B cell (primary cell): ENCODE measurements at regions not wholly inside any gene's neighbourhood (a gene's known extent, or its start where the extent isn't known, plus 50 kb on each side); places are given as distances from the start of the nearest gene placed in this dataset.

Experiments used
- ATAC-seq: fragments of 200-7000 bp; cut with Tn5 transposase; one replicate; pipeline ENCODE4 v1.10.0; 2021; ENCODE audit warnings: low read depth, mild to moderate bottlenecking, moderate number of reproducible peaks, moderate library complexity
- CTCF ChIA-PET: fragments of 350-600 bp; sonication (Branson Sonifier 250); formaldehyde crosslinking; loops from one replicate; lab custom pipeline; 2021; ENCODE audit warnings: antibody characterized with exemption, inconsistent platforms; lab: Charles Lee
- POLR2A ChIA-PET: fragments of 350-600 bp; sonication (Branson Sonifier 250); formaldehyde crosslinking; loops from one replicate; lab custom pipeline; 2021; ENCODE audit warnings: antibody characterized with exemption; lab: Charles Lee
- DNase-seq: peaks from one replicate; pipeline ENCODE4 v3.0.0; 2013
- H2AFZ ChIP-seq: 2 replicates; pipeline ENCODE4 v1.6.1; 2012; ENCODE audit warnings: mild to moderate bottlenecking, low read depth, low read length; ENCODE audit not compliant: insufficient read depth, poor library complexity, severe bottlenecking
- H3K27ac ChIP-seq, 2 donors: 1 replicate in 1 of 2; 2 replicates in 1 of 2; pipeline ENCODE4 v1.5.1; 2012 to 2013; ENCODE audit warnings: low read length in 2 of 2, mild to moderate bottlenecking in 2 of 2, moderate library complexity in 1 of 2
- H3K27me3 ChIP-seq, 4 experiments: fragments of 200-600 bp in 1 of 4; sonication (generic) in 1 of 4; replicated peaks in 1 of 4; 1 replicate in 2 of 4; 2 replicates in 2 of 4; pipeline versions ENCODE4 v1.6.1 to v1.7.0; 2013 to 2016; ENCODE audit warnings: low read length in 3 of 4, mild to moderate bottlenecking in 2 of 4, mixed read lengths in 1 of 4, moderate library complexity in 1 of 4; ENCODE audit not compliant: insufficient read depth in 4 of 4, control insufficient read depth in 3 of 4; ENCODE audit errors: control extremely low read depth in 1 of 4
- H3K36me3 ChIP-seq, 2 experiments: replicated peaks in 1 of 2; 1 replicate in 1 of 2; 2 replicates in 1 of 2; pipeline versions ENCODE4 v1.6.1 to v1.7.1; 2013; ENCODE audit warnings: low read length in 1 of 2; ENCODE audit not compliant: insufficient read depth in 2 of 2, control insufficient read depth in 1 of 2; ENCODE audit errors: control extremely low read depth in 1 of 2, extremely low read depth in 1 of 2
- H3K4me1 ChIP-seq, 2 donors: fragments of 200-600 bp in 1 of 2; sonication (generic) in 1 of 2; 1 replicate in 1 of 2; 2 replicates in 1 of 2; pipeline versions ENCODE4 v1.5.1 to v1.6.1; 2013 to 2017; ENCODE audit warnings: low read length in 2 of 2; ENCODE audit not compliant: control insufficient read depth in 2 of 2, insufficient read depth in 2 of 2
- H3K4me2 ChIP-seq: replicated peaks from 2 replicates; pipeline ENCODE3; 2012; ENCODE audit warnings: mild to moderate bottlenecking, low read depth, low read length; ENCODE audit not compliant: poor library complexity, severe bottlenecking
- H3K4me3 ChIP-seq, 5 experiments: fragments of 200-600 bp in 1 of 5; sonication (generic) in 1 of 5; 1 replicate in 3 of 5; 2 replicates in 2 of 5; pipeline versions ENCODE4 v1.5.1 to v1.7.0; 2011 to 2016; ENCODE audit warnings: low read length in 4 of 5, mild to moderate bottlenecking in 4 of 5, low read depth in 2 of 5, control low read depth in 1 of 5, moderate library complexity in 1 of 5; ENCODE audit not compliant: insufficient read depth in 1 of 5; ENCODE audit errors: control extremely low read depth in 1 of 5, extremely low read depth in 1 of 5
- H3K79me2 ChIP-seq: fragments of 200-600 bp; sonication (generic); one replicate; pipeline ENCODE4 v1.6.0; 2016; ENCODE audit warnings: low read length; ENCODE audit not compliant: control insufficient read depth, insufficient read depth
- H3K9ac ChIP-seq: fragments of 200-600 bp; sonication (generic); 2 replicates; pipeline ENCODE4 v1.6.1; 2017; ENCODE audit warnings: mild to moderate bottlenecking, low read length, moderate library complexity
- H3K9me3 ChIP-seq, 3 donors: one replicate each; pipeline versions ENCODE4 v1.6.1 to v1.7.1; 2013; ENCODE audit warnings: low read length in 2 of 3; ENCODE audit not compliant: control insufficient read depth in 2 of 3, insufficient read depth in 1 of 3; ENCODE audit errors: control extremely low read depth in 1 of 3
- H4K20me1 ChIP-seq: 2 replicates; pipeline ENCODE4 v1.6.0; 2012; ENCODE audit warnings: mild to moderate bottlenecking, low read length; ENCODE audit not compliant: insufficient read depth, control insufficient read depth, poor library complexity, severe bottlenecking
- H3K27ac Mint-ChIP-seq: one replicate; pipeline ENCODE4 v1.8.0; 2021; ENCODE audit warnings: mixed read lengths
- H3K27me3 Mint-ChIP-seq: one replicate; pipeline ENCODE4 v1.8.0; 2021; ENCODE audit warnings: mixed read lengths
- H3K4me1 Mint-ChIP-seq: one replicate; pipeline ENCODE4 v1.8.0; 2021; ENCODE audit warnings: mixed read lengths
- H3K4me3 Mint-ChIP-seq: one replicate; pipeline ENCODE4 v1.8.0; 2021; ENCODE audit warnings: mixed read lengths
- H3K9me3 Mint-ChIP-seq: one replicate; pipeline ENCODE4 v1.8.0; 2022; ENCODE audit warnings: mixed read lengths; ENCODE audit not compliant: insufficient read depth
- EZH2 ChIP-seq: IDR thresholded peaks from 2 replicates; pipeline ENCODE4 v1.6.1; 2012; ENCODE audit warnings: borderline replicate concordance, low read depth, mild to moderate bottlenecking, moderate library complexity, low read length; ENCODE audit not compliant: insufficient read depth, poor library complexity, severe bottlenecking
- WGBS: methylation state at CpG from one replicate; pipeline ENCODE4 v1.1.5; 2013; ENCODE audit warnings: missing lambda C conversion rate; ENCODE audit not compliant: insufficient coverage; 5-methylcytosine and 5-hydroxymethylcytosine counted together
- intact Hi-C: fragments of 100-400 bp; cut with micrococcal nuclease; formaldehyde crosslinking; loops from one replicate; pipeline ENCODE4 v1.10.0; 2022
- TF ChIP-seq, protein P1 (sequence below): fragments of 200-600 bp; IDR thresholded peaks from one replicate; pipeline ENCODE4 v1.8.0; 2022; ENCODE audit warnings: antibody characterized with exemption, mild to moderate bottlenecking

GRCh38 chr1:196030455-196030854 is 577.8 kb downstream of the KCNT2 start:
- DNase-seq (no peak), ATAC-seq (no peak)
- no peaks in the 10 kb centered on the region for H3K4me1 ChIP-seq
- H3K27me3 ChIP-seq: no peaks in the 10 kb centered on the region
- intact Hi-C loops: no loop called here
- H2AFZ ChIP-seq: no peak overlapping the region
- no peaks in the 10 kb centered on the region for H3K4me1 Mint-ChIP-seq
- no peak overlapping the region for H3K27ac ChIP-seq
- H3K4me3 Mint-ChIP-seq: no peak overlapping the region
- no peaks in the 10 kb centered on the region for H3K36me3 ChIP-seq
- H4K20me1 ChIP-seq: no peaks in the 10 kb centered on the region
- peaks cover 3% of the 10 kb centered on the region for H3K9me3 Mint-ChIP-seq
- ChIA-PET CTCF (no interaction called here), POLR2A (no interaction called here)
- no peak overlapping the region for H3K27ac Mint-ChIP-seq
- no peak overlapping the region for H3K4me2 ChIP-seq
- WGBS: no CpG with 5 or more reads among the region's 1 CpG
- no peak overlapping the region for H3K4me3 ChIP-seq
- no peaks in the 10 kb centered on the region for H3K79me2 ChIP-seq
- TF ChIP-seq, protein P1, sequence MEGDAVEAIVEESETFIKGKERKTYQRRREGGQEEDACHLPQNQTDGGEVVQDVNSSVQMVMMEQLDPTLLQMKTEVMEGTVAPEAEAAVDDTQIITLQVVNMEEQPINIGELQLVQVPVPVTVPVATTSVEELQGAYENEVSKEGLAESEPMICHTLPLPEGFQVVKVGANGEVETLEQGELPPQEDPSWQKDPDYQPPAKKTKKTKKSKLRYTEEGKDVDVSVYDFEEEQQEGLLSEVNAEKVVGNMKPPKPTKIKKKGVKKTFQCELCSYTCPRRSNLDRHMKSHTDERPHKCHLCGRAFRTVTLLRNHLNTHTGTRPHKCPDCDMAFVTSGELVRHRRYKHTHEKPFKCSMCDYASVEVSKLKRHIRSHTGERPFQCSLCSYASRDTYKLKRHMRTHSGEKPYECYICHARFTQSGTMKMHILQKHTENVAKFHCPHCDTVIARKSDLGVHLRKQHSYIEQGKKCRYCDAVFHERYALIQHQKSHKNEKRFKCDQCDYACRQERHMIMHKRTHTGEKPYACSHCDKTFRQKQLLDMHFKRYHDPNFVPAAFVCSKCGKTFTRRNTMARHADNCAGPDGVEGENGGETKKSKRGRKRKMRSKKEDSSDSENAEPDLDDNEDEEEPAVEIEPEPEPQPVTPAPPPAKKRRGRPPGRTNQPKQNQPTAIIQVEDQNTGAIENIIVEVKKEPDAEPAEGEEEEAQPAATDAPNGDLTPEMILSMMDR: no peak
- no peak for TF ChIP-seq EZH2
- H3K9me3 ChIP-seq: no peaks in the 10 kb centered on the region
- H3K27me3 Mint-ChIP-seq: no peaks in the 10 kb centered on the region
- H3K9ac ChIP-seq: no peak overlapping the region

DNA sequence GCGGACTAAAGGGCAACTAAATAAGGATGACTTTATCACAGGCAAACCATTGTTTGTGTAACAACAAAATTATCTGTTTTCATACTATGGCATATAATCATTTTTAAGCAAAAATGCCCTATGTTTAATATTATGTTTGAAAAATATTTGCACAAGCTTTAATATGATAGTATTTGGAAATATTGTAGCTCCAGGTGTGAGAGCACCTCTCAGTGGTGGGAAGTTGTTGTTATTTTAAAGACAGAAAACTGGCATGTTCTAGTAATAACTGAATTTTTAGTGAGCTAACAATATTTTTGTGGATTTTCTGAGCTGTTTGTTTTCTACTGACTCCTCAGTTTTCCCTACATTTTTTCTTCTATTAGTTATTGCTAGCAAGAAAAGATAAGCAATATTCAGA is 578.8 kb downstream of the KCNT2 start:
- CTCF ChIA-PET: no interaction called here
- no peak overlapping the region for H3K27ac Mint-ChIP-seq
- intact Hi-C loops: no loop called here
- no peaks in the 10 kb centered on the region for H3K9me3 ChIP-seq
- no peak overlapping the region for H3K9ac ChIP-seq
- POLR2A ChIA-PET: no interaction called here
- H3K27ac ChIP-seq: no peak overlapping the region
- H3K4me1 ChIP-seq: no peaks in the 10 kb centered on the region
- no peak overlapping the region for H3K4me3 Mint-ChIP-seq
- no peak overlapping the region for H3K4me3 ChIP-seq
- ATAC-seq (no peak), DNase-seq (no peak)
- no peaks in the 10 kb centered on the region for H3K4me1 Mint-ChIP-seq
- no peak overlapping the region for H2AFZ ChIP-seq
- no peaks in the 10 kb centered on the region for H3K36me3 ChIP-seq
- H3K9me3 Mint-ChIP-seq: peaks cover 3% of the 10 kb centered on the region
- no peaks in the 10 kb centered on the region for H3K27me3 Mint-ChIP-seq
- no peaks in the 10 kb centered on the region for H3K79me2 ChIP-seq
- no peaks in the 10 kb centered on the region for H3K27me3 ChIP-seq
- WGBS: no CpG with 5 or more reads among the region's 1 CpG
- TF ChIP-seq EZH2: no peak
- TF ChIP-seq, protein P1: no peak
- H4K20me1 ChIP-seq: no peaks in the 10 kb centered on the region
- H3K4me2 ChIP-seq: no peak overlapping the region
